ENCODE measurements at regions not wholly inside any gene's neighbourhood (a gene's known extent, or its start where the extent isn't known, plus 50 kb on each side); places are given as distances from the start of the nearest gene placed in this dataset.
"Not testable (repeated sequence)": the region's sequence is repeated elsewhere in the genome, so short reads cannot be mapped to it uniquely, and the experiment has no call there.

DNA sequence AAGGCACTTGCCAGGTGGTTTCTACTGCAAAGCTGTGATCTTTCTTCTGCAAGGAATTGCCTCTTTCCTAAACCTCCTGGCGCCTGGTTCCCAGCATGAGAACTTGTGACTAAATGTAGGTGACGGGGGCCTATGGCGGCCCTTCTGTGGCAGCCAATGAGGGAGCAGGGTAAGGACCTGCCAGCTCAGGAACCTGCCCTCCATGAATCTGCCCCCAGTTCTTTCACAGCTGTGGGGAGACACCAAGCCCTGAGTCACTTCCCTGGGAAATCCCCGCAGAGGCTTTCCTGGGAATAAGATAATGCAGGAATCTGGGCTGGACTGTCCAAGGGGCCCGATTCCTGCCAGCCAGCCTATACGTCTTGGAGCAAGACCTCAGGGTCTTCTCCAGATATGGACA is 56.7 kb upstream of the CTNNA1 start:
- no peak for DNase-seq (ENCODE audit: extremely low read depth, low read depth)
- TF ChIP-seq, protein P1, sequence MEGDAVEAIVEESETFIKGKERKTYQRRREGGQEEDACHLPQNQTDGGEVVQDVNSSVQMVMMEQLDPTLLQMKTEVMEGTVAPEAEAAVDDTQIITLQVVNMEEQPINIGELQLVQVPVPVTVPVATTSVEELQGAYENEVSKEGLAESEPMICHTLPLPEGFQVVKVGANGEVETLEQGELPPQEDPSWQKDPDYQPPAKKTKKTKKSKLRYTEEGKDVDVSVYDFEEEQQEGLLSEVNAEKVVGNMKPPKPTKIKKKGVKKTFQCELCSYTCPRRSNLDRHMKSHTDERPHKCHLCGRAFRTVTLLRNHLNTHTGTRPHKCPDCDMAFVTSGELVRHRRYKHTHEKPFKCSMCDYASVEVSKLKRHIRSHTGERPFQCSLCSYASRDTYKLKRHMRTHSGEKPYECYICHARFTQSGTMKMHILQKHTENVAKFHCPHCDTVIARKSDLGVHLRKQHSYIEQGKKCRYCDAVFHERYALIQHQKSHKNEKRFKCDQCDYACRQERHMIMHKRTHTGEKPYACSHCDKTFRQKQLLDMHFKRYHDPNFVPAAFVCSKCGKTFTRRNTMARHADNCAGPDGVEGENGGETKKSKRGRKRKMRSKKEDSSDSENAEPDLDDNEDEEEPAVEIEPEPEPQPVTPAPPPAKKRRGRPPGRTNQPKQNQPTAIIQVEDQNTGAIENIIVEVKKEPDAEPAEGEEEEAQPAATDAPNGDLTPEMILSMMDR (IDR thresholded peaks at IDR 0.05; ENCODE audit: low read depth, low read length): no peak

- no peak for DNase-seq (ENCODE audit: extremely low read depth, low read depth)
- TF ChIP-seq, protein P1 (IDR thresholded peaks at IDR 0.05; ENCODE audit: low read depth, low read length): no peak
Measured at GRCh38 chr5:138695781-138696180, 57.4 kb upstream of the CTNNA1 start.

DNA sequence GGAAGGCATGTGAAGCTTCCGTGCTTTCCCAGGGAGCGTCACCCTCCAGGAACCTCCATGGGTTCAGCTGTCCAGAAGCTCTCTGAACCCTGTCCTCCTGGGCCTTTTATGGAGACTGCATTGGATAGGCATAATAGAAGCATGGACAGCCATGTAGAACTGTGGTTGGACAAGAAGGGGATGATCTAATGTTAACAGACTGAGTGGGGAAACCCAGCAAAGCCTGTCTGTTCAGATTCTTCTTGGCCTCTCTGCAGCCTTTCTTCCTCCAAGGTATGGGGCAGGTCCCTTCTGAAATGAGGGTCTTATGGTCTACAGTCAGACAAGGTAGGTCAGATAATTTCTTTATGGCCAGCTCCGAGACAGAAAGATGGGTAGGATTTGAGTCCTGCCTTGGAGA is 59.1 kb upstream of the CTNNA1 start:
- no peak for DNase-seq (ENCODE audit: extremely low read depth, low read depth)

GRCh38 chr5:138692370-138692769 is 60.9 kb upstream of the CTNNA1 start:
- DNase-seq (ENCODE audit: extremely low read depth, low read depth): no peak
- TF ChIP-seq, protein P1 (IDR thresholded peaks at IDR 0.05; ENCODE audit: low read depth, low read length): no peak

More for the DNA sequence above, 59.1 kb upstream of the CTNNA1 start:
- TF ChIP-seq, protein P1 (IDR thresholded peaks at IDR 0.05; ENCODE audit: low read depth, low read length): no peak

GRCh38 chr5:138686668-138687067 is 66.6 kb upstream of the CTNNA1 start:
- TF ChIP-seq, protein P1 (IDR thresholded peaks at IDR 0.05; ENCODE audit: low read depth, low read length): no peak
- DNase-seq (ENCODE audit: extremely low read depth, low read depth): no peak

DNA sequence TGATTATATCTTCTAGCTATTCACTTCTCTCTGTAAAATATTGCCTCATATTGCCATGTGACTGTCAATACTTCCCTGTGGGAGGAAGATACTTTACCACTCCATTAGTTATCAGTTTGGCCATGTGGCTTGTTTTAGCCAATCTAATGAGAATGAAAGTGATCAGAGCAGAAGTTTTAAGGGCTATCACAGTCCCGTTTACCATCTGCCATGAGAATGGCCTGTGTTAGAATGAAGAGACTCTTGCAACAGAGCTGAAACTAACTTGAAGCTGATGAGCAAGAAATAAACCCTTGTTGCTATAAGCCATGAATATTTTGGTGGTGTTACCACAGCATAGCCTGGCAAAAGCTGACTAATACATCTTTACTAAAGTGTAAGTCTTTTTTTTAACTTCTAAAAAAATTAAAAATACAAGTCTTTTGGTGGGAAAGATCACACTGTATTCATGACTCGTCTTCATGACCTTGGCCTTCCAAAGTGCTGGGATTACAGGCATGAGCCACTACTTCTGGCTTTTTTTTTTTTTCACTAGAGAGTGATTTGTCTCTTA is 68.0 kb upstream of the CTNNA1 start:
- TF ChIP-seq, protein P1 (IDR thresholded peaks at IDR 0.05; ENCODE audit: low read depth, low read length): no peak

DNA sequence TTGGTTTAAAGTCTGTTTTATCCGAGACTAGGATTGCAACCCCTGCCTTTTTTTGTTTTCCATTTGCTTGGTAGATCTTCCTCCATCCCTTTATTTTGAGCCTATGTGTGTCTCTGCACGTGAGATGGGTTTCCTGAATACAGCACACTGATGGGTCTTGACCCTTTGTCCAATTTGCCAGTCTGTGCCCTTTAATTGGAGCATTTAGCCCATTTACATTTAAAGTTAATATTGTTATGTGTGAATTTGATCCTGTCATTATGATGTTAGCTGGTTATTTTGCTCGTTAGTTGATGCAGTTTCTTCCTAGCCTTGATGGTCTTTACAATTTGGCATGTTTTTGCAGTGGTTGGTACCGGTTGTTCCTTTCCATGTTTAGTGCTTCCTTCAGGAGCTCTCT is 70.8 kb upstream of the CTNNA1 start:
- not testable (repeated sequence) for DNase-seq (ENCODE audit: extremely low read depth, low read depth)

More for the DNA sequence above, 68.0 kb upstream of the CTNNA1 start:
- DNase-seq (ENCODE audit: extremely low read depth, low read depth): no peak

DNA sequence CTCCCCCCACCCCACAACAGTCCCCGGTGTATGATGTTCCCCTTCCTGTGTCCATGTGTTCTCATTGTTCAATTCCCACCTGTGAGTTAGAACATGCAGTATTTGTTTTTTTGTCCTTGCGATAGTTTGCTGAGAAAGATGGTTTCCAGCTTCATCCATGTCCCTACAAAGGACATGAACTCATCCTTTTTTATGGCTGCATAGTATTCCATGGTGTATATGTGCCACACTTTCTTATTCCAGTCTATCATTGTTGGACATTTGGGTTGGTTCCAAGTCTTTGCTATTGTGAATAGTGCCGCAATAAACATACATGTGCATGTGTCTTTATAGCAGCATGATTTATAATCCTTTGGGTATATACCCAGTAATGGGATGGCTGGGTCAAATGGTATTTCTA is 74.4 kb upstream of the CTNNA1 start:
- not testable (repeated sequence) for DNase-seq (ENCODE audit: extremely low read depth, low read depth)

Measured in AG09319 (cell line).